GM12892 (cell line): ENCODE measurements at regions not wholly inside any gene's neighbourhood (a gene's known extent, or its start where the extent isn't known, plus 50 kb on each side); places are given as distances from the start of the nearest gene placed in this dataset.

Source experiments
- POLR2A ChIP-seq: IDR thresholded peaks from 2 replicates; pipeline ENCODE4 v1.6.1; 2011; ENCODE audit warnings: low read depth, low read length, control low read depth
- POLR2AphosphoS5 ChIP-seq: IDR thresholded peaks from 2 replicates; pipeline ENCODE4 v1.6.1; 2011; ENCODE audit warnings: low read depth, low read length, control low read depth
- TAF1 ChIP-seq: IDR thresholded peaks from 2 replicates; pipeline ENCODE4 v1.6.1; 2011; ENCODE audit warnings: low read depth, mild to moderate bottlenecking, control low read depth, low read length, borderline replicate concordance

GRCh38 chr14:89620436-89620835 is 203.4 kb upstream of the FOXN3 start:
- TF ChIP-seq POLR2A (no peak), POLR2AphosphoS5 (no peak), TAF1 (no peak)
